OCI-M1 (cell line): ENCODE measurements at regions not wholly inside any gene's neighbourhood (a gene's known extent, or its start where the extent isn't known, plus 50 kb on each side); places are given as distances from the start of the nearest gene placed in this dataset.
"Not testable (repeated sequence)": the region's sequence is repeated elsewhere in the genome, so short reads cannot be mapped to it uniquely, and the experiment has no call there.

Experiments
- DNase-seq: peaks from one replicate; lab custom pipeline; 2025; lab: John Stamatoyannopoulos, UW

- no peak for DNase-seq
These were observed 512.1 kb upstream of the CNTN3 start for GRCh38 chr3:75126556-75126955.

GRCh38 chr3:75129101-75129500 lies 514.6 kb upstream of the CNTN3 start:
- DNase-seq: peak; percentile 10

- peak; percentile 94 for DNase-seq
These were observed 521.8 kb upstream of the CNTN3 start for GRCh38 chr3:75136100-75136897.

- DNase-seq: no peak
These were observed 523.9 kb upstream of the CNTN3 start for GRCh38 chr3:75138345-75138744.

GRCh38 chr3:75140904-75141615 lies 523.1 kb upstream of the FRG2C start:
- DNase-seq: peak; percentile 5

- peak; percentile 84 for DNase-seq
These were observed 519.7 kb upstream of the FRG2C start for GRCh38 chr3:75144406-75144805.

- peak; percentile 78 for DNase-seq
These were observed 492.4 kb upstream of the FRG2C start for GRCh38 chr3:75171630-75172230.

GRCh38 chr3:75176937-75177336 lies 487.2 kb upstream of the FRG2C start:
- no peak for DNase-seq

- DNase-seq: no peak
These were observed 483.7 kb upstream of the FRG2C start for GRCh38 chr3:75180235-75180944.

- no peak for DNase-seq
These were observed 483.2 kb upstream of the FRG2C start for GRCh38 chr3:75180945-75181298.

- DNase-seq: no peak
These were observed 475.2 kb upstream of the FRG2C start for GRCh38 chr3:75188962-75189361.

- DNase-seq: peak; percentile 68
These were observed 471.9 kb upstream of the FRG2C start for GRCh38 chr3:75192146-75192616.

- no peak for DNase-seq
These were observed 470.3 kb upstream of the FRG2C start for GRCh38 chr3:75193797-75194196.

- not testable (repeated sequence) for DNase-seq
These were observed 449.8 kb upstream of the FRG2C start for GRCh38 chr3:75214332-75214731.

- DNase-seq: no peak
These were observed 445.6 kb upstream of the FRG2C start for GRCh38 chr3:75218577-75218976.

GRCh38 chr3:75220932-75221331 lies 443.2 kb upstream of the FRG2C start:
- DNase-seq: no peak

GRCh38 chr3:75224412-75224811 lies 439.7 kb upstream of the FRG2C start:
- no peak for DNase-seq

- no peak for DNase-seq
These were observed 431.9 kb upstream of the FRG2C start for GRCh38 chr3:75232216-75232615.

GRCh38 chr3:75235631-75236030 lies 428.5 kb upstream of the FRG2C start:
- DNase-seq: no peak

GRCh38 chr3:75237053-75237452 lies 427.1 kb upstream of the FRG2C start:
- no peak for DNase-seq

GRCh38 chr3:75237477-75237876 lies 426.7 kb upstream of the FRG2C start:
- no peak for DNase-seq

GRCh38 chr3:75241226-75241962 lies 422.7 kb upstream of the FRG2C start:
- DNase-seq: not testable (repeated sequence)
